ENCODE measurements at regions not wholly inside any gene's neighbourhood (a gene's known extent, or its start where the extent isn't known, plus 50 kb on each side); places are given as distances from the start of the nearest gene placed in this dataset.

DNA sequence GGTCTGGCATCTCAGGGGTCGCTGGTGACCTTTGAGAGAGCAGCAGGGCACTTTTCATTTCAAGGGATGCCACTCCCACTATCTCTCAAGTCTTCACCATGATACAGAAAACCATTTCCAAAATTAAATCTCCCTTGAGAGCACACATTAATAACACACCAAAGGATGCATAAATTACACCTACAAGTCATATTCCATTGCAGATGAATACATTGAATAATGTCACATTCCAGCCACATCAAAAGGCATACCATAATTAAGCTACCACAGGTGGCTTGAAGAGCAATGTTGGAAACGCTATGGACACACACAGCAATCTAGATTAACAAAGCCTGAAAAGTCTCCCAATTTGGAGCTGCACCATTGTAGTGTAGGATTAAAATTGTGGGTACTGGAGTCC, 353.3 kb upstream of the ZMIZ1 start:
- TF ChIP-seq, protein P1, sequence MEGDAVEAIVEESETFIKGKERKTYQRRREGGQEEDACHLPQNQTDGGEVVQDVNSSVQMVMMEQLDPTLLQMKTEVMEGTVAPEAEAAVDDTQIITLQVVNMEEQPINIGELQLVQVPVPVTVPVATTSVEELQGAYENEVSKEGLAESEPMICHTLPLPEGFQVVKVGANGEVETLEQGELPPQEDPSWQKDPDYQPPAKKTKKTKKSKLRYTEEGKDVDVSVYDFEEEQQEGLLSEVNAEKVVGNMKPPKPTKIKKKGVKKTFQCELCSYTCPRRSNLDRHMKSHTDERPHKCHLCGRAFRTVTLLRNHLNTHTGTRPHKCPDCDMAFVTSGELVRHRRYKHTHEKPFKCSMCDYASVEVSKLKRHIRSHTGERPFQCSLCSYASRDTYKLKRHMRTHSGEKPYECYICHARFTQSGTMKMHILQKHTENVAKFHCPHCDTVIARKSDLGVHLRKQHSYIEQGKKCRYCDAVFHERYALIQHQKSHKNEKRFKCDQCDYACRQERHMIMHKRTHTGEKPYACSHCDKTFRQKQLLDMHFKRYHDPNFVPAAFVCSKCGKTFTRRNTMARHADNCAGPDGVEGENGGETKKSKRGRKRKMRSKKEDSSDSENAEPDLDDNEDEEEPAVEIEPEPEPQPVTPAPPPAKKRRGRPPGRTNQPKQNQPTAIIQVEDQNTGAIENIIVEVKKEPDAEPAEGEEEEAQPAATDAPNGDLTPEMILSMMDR (IDR thresholded peaks at IDR 0.05; ENCODE audit: low read length): no peak
- H3K9me3 ChIP-seq (ENCODE audit: low read length): no peaks in the 10 kb centered on the region

DNA sequence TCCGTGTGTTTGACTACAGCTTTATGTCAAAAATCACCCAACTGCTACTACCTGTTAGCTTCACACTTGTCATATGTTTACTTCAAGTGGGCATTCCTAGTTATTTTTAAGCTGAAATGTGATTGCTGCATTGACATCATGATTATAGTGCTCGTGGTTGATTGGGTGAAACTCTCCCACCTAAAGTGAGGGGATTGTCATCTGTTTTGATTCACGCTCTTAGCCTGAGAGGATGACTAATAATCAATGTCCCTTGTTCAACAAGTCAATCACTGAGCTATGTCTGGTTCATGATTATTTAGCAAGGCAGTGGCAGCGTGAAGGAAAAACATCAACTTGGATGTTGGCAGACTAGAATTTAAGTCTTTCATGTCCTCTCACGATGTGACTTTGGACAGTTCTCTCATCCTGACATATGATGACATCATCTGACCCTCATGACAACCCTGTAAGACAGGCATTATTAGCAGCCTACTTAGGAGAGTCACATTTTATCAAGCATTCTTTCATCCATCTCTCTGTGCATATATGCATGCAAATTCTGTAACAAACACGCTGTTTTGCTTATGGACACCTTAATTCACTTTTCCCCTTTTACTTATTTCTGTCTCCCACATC, 352.6 kb upstream of the ZMIZ1 start:
- H4K20me1 ChIP-seq (ENCODE audit: insufficient read depth, low read length): no peaks in the 10 kb centered on the region
- TF ChIP-seq EZH2 (IDR thresholded peaks at IDR 0.05; ENCODE audit: borderline replicate concordance, low read length): no peak
- TF ChIP-seq, protein P1 (IDR thresholded peaks at IDR 0.05; ENCODE audit: low read length): no peak
- no peaks in the 10 kb centered on the region for H3K27me3 ChIP-seq (ENCODE audit: insufficient read depth, low read length)
- H3K9me3 ChIP-seq (ENCODE audit: low read length): no peaks in the 10 kb centered on the region
- no peaks in the 10 kb centered on the region for H3K9me2 ChIP-seq (ENCODE audit: low read depth, low read length)
- H3K4me3 ChIP-seq (ENCODE audit: low read depth, low read length, poor library complexity, severe bottlenecking): no peak overlapping the region
- H3K27ac ChIP-seq (ENCODE audit: low read depth, low read length, poor library complexity, severe bottlenecking): no peak overlapping the region
- no peak overlapping the region for H3K4me2 ChIP-seq (ENCODE audit: low read length)
- H3K79me2 ChIP-seq (ENCODE audit: insufficient read depth, low read length): no peaks in the 10 kb centered on the region
- H3K4me1 ChIP-seq (ENCODE audit: insufficient read depth, low read length, severe bottlenecking): no peaks in the 10 kb centered on the region
- no peaks in the 10 kb centered on the region for H3F3A ChIP-seq (ENCODE audit: insufficient read depth, low read length)
- no peak overlapping the region for H2AFZ ChIP-seq (ENCODE audit: low read length)
- H3K9ac ChIP-seq (ENCODE audit: low read length): no peak overlapping the region
- no peaks in the 10 kb centered on the region for H3K36me3 ChIP-seq (ENCODE audit: insufficient read depth, low read length)

More for the DNA sequence above, 353.3 kb upstream of the ZMIZ1 start:
- Histone ChIP-seq H3K27ac (ENCODE audit: low read depth, low read length, poor library complexity, severe bottlenecking) (no peak overlapping the region), H3K4me2 (ENCODE audit: low read length) (no peak overlapping the region), H3K9me2 (ENCODE audit: low read depth, low read length) (no peaks in the 10 kb centered on the region), H3K36me3 (ENCODE audit: insufficient read depth, low read length) (no peaks in the 10 kb centered on the region), H3K9ac (ENCODE audit: low read length) (no peak overlapping the region), H3K4me3 (ENCODE audit: low read depth, low read length, poor library complexity, severe bottlenecking) (no peak overlapping the region), H4K20me1 (ENCODE audit: insufficient read depth, low read length) (no peaks in the 10 kb centered on the region), H3K27me3 (ENCODE audit: insufficient read depth, low read length) (no peaks in the 10 kb centered on the region; the same call in 1 of the 2 replicates), H3K79me2 (ENCODE audit: insufficient read depth, low read length) (no peaks in the 10 kb centered on the region), H3F3A (ENCODE audit: insufficient read depth, low read length) (no peaks in the 10 kb centered on the region), H3K4me1 (ENCODE audit: insufficient read depth, low read length, severe bottlenecking) (no peaks in the 10 kb centered on the region), H2AFZ (ENCODE audit: low read length) (no peak overlapping the region)

DNA sequence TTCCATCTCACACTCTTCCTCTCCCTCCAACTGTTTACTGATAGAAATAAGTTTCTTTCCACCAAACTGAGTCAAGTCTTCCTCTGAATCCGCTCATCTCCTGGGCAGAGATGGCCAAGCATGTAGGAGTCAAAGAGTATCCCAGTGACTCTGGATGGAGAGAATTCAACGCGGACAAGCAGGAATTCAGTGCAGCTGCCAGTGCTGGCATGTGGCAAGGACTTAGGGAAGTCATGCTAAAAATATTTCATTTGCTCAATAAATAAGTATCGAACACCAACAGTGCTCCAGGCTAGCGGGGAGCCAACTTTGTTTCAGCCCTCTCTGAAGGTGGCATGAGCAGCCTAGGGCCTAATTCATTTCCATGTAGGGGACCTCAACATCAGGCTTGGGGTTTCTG, 351.6 kb upstream of the ZMIZ1 start:
- Histone ChIP-seq H3K4me1 (ENCODE audit: insufficient read depth, low read length, severe bottlenecking) (no peaks in the 10 kb centered on the region), H3K9me3 (ENCODE audit: low read length) (no peaks in the 10 kb centered on the region), H3K4me2 (ENCODE audit: low read length) (no peak overlapping the region), H3K9me2 (ENCODE audit: low read depth, low read length) (no peaks in the 10 kb centered on the region), H3F3A (ENCODE audit: insufficient read depth, low read length) (no peaks in the 10 kb centered on the region), H2AFZ (ENCODE audit: low read length) (no peak overlapping the region), H3K27me3 (ENCODE audit: insufficient read depth, low read length) (no peaks in the 10 kb centered on the region), H3K36me3 (ENCODE audit: insufficient read depth, low read length) (no peaks in the 10 kb centered on the region), H3K27ac (ENCODE audit: low read depth, low read length, poor library complexity, severe bottlenecking) (no peak overlapping the region), H4K20me1 (ENCODE audit: insufficient read depth, low read length) (no peaks in the 10 kb centered on the region), H3K4me3 (ENCODE audit: low read depth, low read length, poor library complexity, severe bottlenecking) (no peak overlapping the region), H3K79me2 (ENCODE audit: insufficient read depth, low read length) (no peaks in the 10 kb centered on the region), H3K9ac (ENCODE audit: low read length) (no peak overlapping the region)
- TF ChIP-seq EZH2 (IDR thresholded peaks at IDR 0.05; ENCODE audit: borderline replicate concordance, low read length): no peak
- TF ChIP-seq, protein P1 (IDR thresholded peaks at IDR 0.05; ENCODE audit: low read length): no peak
